HG03025 (cell line): ENCODE measurements at regions not wholly inside any gene's neighbourhood (a gene's known extent, or its start where the extent isn't known, plus 50 kb on each side); places are given as distances from the start of the nearest gene placed in this dataset.
"Not testable (repeated sequence)": the region's sequence is repeated elsewhere in the genome, so short reads cannot be mapped to it uniquely, and the experiment has no call there.

ENCODE experiments used
- ATAC-seq: cut with Tn5 transposase; IDR thresholded peaks from one replicate; pipeline ENCODE4 v1.9.1; 2021; ENCODE audit warnings: mild to moderate bottlenecking, moderate library complexity; ENCODE audit not compliant: unreplicated experiment, low FRiP score

DNA sequence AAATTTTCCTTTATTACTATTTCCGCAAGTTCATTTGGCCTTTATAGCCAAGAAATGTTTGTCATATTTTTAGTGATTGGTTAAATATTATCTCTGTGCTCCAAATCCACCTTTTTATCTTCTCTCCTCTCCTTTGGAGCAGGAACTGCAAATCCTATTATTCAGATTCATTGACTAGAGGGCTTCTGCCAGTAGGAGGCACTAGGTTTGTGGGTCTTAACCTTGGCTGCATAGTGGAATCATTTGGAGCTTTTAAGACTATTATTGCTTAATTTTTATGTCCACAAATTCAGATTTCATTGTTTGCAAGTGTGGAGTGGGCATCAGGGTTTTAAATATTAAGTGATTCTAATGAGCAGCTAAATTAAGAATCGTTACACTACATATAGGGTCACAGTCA, 75.3 kb upstream of the SYT10 start:
- no peak for ATAC-seq

DNA sequence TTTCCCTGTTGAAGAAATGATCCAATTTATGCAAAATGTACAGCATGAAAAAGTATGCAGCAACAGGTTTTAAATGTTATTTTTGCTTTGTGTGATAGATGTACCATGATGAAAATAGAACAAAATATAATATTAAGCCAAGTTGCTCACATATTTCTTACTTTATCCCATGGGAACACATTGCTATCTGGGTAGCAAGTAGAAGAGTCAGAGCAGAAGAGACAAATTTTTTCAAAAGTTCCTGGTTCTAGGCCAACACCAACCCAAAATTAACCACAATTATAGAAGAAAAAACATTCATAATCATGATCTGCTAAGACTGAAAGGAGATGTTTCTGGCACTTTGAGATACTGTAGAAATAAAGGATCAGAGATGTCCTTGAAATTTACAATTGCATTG, 79.9 kb upstream of the SYT10 start:
- ATAC-seq: no peak

DNA sequence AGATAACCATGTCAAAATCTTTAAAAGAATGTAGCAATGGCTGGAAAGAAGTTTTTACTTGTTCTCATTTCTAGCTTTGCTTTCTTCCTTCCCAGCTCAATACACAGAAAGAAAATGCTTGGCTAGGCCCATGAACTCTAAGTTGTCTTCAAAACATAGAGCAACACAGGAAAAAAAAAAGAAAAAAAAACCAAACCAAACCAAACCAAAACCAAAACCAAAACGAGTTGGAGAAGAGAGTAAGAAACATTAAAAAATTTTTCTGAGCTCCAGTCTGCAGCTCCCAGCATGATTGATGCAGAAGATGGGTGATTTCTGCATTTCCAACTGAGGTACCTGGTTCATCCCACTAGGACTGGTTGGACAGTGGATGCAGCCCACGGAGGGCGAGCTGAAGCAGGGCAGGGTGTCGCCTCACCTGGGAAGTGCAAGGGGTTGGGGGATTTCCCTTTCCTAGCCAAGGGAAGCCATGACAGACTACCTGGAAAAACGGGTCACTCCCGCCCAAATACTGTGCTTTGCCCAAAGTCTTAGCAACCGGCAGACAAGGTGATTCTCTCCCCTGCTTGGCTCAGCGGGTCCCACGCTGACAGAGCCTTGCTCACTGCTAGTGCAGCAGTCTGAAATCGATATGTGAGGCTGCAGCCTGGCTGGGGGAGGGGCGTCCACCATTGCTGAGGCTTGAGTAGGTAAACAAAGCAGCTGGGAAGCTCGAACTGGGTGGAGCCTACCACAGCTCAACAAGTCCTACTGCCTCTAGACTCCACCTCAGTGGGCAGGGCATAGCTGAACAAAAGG, 81.1 kb upstream of the SYT10 start:
- peak; percentile 51 for ATAC-seq

DNA sequence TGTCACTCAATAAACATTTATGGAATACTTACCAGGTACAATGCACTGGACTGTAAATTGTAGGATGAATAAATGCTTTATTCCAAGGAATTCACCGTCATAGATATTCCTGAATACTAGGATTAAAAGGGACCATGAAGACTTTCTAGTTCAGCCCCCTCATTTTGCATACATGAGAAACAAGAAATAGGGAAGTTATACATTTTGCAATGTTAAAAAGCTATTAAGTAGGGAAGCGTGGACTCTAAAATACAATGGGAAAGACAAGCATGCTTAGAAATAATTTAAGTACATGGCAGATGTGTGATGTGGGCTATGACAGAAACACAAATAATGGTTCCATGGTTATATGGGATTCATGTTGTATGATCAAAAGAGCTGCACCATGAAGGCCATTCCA, 89.4 kb upstream of the SYT10 start:
- no peak for ATAC-seq

DNA sequence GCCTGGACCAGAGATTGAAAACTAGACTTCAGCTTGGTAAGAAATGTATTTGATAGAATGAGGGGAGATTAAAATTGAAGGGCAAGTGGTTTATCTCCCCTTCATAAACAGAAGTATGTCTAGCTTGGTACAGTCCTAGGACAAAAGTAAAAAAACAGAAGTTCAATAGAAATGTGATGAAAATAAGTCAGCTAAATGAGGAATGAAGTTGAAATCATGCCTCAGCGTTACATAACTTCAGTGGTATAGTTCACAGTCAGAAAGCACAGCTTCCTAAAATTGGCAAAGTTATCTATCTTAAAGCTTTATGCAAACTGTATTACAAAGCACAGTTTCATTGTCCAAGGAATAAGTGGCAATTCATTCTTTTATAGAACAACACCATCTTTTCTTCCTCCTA, 90.2 kb upstream of the SYT10 start:
- no peak for ATAC-seq

DNA sequence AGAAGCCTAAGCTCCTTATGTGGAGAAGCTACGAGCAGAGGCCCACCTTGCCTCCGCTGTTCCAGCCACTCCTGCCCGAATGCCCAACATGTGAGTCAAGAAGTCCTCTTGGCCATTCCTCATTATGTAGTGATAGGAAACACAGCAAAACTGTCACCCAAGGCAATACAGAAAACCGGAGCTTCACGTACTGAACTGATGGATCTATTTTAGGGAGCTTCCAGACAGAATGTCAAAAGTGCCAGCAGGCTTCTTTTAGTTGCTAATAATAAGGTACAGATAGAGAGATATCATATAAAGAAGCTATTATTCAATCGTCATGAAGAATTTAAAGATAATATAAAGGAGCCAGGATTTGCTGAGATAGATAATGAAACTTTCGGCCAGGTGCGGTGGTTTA, 91.6 kb upstream of the SYT10 start:
- ATAC-seq: no peak

DNA sequence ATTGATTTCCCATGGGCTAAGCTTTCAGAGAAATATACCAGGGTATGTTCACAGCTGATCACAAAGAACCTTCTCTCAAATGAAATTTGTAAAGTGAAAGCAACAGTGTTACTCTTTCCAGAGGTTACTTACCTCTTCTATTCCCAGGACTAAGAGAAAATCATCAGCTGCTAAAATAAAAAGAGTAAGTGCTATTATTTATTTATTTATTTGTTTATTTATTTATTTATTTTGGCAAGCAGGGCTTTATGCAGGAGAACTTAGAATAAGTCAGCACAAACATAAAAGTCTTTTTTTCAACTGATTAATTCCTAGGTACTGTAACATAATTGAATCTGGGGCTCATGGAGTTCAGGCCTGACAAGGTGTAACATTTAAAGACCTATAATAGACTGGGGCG, 93.9 kb upstream of the SYT10 start:
- no peak for ATAC-seq

DNA sequence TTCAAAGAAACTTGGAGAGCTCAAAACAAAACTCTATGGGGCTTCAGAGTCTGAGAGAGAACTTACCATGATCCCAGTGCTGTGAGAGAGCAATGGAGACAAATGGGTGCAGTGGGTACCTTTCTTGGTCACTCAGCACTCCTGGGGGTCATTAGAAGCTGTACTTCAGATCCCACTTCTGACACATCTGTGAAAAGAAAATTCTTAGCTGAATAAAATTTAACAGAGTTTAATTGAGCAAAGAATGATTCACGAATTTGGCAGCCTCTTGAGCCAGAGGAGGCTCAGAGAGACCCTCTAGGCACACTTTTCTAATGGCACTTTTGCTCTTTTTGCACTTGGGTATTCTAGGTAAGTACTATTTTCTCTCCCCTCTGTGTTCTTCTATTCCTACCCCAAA, 96.8 kb upstream of the SYT10 start:
- ATAC-seq: no peak

DNA sequence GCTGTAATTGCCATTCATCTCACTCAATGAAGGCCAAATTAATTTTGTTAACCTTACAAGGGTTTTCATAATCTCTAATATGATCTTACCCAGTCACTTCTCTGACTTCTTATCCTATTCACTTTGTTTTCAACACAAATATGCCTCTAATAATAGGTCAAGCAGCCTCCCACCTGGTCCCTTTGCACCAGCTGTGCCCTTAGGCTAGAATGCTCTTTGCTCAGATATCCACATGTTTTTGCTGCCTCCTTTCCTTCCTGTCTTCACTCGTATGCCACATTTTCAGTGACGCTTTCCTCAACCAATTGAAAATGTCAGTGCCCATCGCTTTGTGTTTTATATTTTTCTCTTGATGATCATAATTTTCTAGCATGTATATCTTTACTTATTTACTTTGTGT, 106.4 kb upstream of the SYT10 start:
- ATAC-seq: no peak

DNA sequence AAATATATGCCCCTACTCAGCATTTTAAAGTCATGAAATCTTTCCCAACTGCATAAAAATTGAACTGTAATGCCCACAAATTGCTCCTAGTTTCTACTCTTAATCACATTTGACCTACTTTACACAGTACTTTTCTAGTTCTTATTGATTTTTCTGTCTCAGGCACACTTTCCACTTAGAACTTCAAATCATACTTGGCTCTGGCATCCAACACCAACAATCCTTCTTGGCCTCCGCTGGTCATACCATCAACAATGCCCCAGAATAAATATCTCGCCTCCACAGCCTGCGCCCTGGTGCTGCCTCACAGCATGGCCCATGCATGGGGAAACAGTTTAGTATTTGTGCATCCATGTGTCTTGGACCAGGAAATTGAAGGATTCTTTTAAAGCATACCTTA, 107.5 kb upstream of the SYT10 start:
- ATAC-seq: no peak

DNA sequence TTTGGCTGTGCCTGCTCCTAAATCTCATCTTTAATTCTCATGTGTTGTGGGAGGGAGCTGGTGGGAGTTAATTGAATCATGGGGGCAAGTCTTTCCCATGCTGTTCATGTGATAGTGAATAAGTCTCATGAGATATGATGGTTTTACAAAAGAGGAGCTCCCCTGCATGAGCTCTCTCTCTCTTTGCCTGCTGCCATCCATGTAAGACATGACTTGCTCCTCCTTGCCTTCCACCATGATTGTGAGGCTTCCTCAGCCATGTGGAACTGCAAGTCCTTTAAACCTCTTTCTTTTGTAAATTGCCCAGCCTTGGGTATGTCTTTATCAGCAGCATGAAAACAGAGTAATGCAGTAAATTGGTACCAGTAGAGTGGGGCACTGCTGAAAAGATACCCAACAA, 110.6 kb upstream of the SYT10 start:
- ATAC-seq: not testable (repeated sequence)

DNA sequence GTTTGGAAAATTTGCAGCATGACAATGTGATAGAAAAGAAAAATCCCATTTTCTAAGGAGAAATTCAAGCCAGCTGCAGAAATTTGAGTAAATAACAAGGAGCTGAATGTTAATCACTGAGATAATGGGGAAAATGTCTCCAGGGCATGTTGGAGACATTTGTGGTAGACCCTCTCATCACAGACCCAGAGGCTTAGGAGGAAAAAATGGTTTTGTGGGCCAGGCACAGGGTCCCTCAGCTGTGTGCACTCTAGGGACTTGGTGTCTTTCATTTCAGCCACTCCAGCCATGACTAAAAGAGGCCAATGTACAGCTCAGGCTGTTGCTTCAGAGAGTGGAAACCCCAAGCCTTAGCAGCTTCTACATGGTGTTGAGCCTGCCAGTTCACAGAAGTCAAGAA, 111.4 kb upstream of the SYT10 start:
- no peak for ATAC-seq

DNA sequence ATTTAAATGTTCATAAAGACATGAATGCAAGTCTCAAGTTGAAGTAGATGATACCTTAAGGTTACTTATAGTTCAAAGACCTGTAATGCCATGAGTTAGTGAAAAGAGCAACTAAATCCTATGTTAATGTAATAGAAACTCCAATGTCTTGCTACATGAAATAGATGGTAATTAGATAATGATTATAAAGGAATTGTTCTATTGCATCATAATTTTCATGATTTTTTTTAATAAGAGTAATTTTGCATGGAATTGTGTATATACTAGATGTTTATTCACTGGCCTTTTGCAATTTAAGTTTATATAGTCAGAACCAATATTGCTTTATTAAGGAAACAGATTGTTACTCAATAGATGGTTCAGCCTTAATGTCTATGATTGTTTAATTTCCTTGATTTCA, 115.5 kb upstream of the SYT10 start:
- no peak for ATAC-seq

DNA sequence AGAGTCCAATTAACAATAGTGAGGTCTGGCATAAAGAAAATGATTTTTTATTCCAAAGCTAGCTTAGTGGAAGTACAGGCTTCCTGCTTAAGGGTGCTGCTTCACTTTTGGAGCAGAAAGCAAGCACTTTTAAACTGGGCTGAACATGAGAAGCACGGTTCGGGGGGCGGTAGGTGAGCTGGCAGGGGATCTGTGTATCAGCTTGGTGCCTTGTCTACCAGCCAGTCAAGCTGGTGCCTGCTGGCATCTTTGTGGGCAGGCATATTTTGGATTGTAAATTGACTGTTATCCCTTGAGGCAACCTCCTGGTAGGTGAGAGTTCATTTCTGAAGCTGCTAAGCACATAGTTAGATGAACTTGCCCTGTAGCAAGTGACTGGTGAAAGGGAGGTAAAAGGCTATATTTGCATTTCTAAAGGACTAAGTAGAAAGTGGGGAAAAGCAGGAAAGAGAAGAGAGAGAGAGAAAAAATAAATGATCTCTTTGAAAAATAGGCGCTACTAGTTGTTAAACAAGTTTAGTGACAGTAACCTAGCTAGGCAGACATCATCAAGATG, 121.1 kb upstream of the SYT10 start:
- ATAC-seq: no peak

DNA sequence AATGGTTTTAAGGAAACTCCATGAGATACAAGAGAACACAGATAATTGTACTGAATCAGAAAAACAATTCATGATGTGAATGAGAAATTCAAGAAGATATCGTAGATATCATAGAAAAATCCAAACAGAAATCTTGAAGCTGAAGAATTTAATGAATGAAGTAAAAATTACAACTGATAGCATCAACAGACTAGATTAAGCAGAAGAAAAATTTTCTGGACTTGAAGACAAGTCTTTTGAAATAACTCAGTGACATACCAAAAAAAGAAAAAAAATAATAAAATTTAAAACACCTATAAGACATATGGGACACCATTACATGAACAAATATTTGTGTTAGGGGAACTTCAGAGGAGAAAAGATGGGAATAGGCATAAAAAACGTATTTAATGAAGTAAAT, 122.8 kb upstream of the SYT10 start:
- ATAC-seq: no peak

DNA sequence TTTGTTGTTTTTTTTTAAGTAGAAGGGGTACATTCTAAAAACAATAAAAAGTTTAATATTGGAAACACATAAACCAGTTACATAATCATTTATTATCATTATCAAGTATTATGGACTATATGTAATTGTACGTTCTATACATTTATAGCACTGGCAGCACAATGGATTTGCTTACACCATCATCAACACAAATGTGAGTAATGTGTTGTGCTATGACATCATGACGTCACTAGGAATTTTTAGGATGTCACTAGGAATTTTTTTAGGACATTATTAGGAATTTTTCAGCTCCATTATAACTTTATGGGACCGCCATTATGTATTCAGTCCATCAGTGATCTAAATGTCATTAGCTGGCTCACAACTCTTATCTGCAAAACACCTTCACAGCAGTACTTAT, 126.8 kb upstream of the SYT10 start:
- no peak for ATAC-seq

DNA sequence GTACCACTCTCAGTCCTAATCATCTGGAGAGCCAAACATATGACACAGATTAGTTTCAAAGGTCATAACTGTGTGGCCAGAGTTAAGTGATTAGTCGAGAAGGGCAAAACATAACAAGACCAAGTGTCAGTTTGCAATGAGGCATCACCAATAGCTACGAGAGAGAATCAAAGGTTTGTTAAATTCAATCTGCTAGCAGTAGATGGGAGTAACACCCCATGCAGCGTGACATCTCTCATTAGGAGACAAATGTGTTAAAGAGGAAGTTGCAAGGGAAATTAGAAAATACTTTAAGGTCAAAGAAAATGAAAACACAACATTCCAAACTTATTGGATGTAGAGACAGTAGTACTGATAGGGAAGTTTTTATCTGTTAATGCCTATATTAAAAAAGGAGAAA, 135.7 kb upstream of the SYT10 start:
- ATAC-seq: no peak

DNA sequence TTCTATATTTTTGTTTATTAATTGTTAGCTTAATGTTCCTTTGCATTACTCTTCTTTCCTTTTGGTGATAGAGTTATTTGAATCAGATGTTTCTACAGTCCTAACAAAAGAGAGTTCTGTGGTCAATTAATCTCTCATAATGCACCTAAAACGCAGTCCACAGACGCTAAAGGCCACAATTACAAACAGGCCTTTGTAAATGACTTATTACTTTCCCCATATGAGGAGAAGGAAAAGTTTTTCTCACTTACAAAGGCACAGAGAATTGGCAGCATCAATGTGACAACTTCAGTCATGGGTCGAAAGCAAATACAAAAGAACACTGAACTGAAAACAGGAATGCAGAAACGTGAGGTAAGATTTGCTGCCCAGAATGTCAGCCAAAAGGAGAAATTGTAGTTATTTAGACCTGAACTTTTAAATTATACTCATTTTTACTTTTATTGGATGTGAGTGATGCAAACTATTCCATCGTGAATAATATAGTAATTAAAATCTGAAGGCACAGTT, 142.0 kb upstream of the SYT10 start:
- no peak for ATAC-seq

DNA sequence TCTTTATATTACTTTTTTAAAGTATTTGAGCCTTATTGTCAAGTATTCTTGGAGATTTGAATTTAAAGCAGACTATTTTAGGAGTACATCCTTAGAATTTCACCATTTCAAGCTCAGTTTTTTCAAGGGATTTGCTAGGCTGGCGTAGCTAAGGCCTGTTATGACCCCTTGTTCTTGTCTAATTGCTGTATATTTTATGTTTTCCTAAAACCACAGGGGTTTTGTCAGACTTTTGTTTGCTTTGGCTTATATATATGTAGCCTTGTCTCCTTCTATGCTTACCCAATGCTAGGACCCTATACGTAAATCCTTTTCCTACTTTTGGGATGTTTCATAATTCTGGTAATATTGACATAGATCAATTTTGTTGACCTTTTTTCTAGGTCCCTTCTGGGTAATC, 147.0 kb upstream of the SYT10 start:
- no peak for ATAC-seq

DNA sequence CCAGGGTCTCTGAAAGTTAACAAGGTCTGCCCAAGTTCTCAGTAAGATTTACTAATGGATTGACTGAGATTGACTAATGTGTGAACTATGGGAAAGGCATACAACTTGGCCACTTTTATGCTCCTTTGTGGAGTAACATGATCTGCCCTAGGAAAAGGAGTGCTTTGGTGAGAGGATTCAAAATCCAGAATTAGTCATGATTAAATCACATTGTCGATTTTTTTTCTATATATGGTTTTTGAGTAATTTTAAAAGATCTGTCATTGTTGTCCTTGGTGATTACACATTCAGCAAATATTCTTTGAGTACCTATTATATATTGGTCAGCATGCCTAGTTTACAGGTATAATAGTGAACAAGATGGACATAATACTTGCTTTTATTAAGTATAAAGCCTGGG, 147.7 kb upstream of the SYT10 start:
- ATAC-seq: no peak

DNA sequence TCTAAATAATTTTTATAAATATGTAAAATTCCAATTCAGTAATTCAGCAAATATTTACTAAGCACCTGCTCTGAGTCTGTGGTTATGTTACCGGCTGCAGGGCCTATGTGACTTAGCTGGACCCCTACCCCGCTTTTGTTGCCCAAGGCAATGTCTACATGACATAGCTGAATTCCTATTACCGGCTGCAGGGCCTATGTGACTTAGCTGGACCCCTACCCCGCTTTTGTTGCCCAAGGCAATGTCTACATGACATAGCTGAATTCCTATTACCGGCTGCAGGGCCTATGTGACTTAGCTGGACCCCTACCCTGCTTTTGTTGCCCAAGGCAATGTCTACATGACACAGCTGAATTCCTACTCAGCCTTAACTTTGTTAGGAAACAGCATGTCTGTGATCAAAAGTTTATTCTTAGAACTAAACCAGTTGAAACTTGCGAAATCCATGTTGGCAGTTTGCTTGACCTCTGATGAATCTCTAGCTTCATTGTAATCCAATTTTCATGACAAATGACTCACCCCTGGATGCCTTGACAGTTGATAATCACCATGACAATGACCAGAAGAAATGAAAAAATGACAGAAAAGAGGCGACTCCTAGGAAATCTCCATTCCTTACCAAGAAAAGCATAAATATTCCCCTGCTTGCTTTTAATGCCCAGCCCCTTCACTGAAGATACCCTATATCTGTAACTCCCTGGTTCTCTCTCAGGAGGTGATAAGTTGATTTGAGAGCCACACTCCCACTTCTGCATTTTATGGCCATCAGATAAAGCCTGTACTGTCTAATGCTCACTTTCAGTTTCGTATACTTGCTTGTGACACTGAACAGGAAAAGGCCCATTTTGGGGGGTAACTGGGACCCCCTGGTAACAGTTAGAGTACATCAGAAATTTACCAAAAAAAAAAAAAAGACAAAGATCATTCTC, 148.4 kb upstream of the SYT10 start:
- peak; percentile 94 for ATAC-seq
